NCI-H146 (cell line): ENCODE measurements at regions not wholly inside any gene's neighbourhood (a gene's known extent, or its start where the extent isn't known, plus 50 kb on each side); places are given as distances from the start of the nearest gene placed in this dataset.
"Not testable (repeated sequence)": the region's sequence is repeated elsewhere in the genome, so short reads cannot be mapped to it uniquely, and the experiment has no call there.

Source experiments
- DNase-seq: peaks from one replicate; lab custom pipeline; 2025; lab: John Stamatoyannopoulos, UW

- no peak for DNase-seq
Observed at GRCh38 chr4:97386969-97387368, 756.3 kb downstream of the STPG2 start.

GRCh38 chr4:97394653-97395052, 748.6 kb downstream of the STPG2 start:
- DNase-seq = no peak

- no peak for DNase-seq
Observed at GRCh38 chr4:97396097-97396496, 747.2 kb downstream of the STPG2 start.

GRCh38 chr4:97396605-97397004, 746.7 kb downstream of the STPG2 start:
- no peak for DNase-seq

GRCh38 chr4:97404876-97405523, 738.3 kb downstream of the STPG2 start:
- DNase-seq = no peak

- DNase-seq = no peak
Observed at GRCh38 chr4:97411356-97411755, 731.9 kb downstream of the STPG2 start.

GRCh38 chr4:97412331-97412730, 730.9 kb downstream of the STPG2 start:
- DNase-seq = no peak

GRCh38 chr4:97414161-97414560, 729.1 kb downstream of the STPG2 start:
- DNase-seq = no peak

- DNase-seq = no peak
Observed at GRCh38 chr4:97432551-97432950, 710.7 kb downstream of the STPG2 start.

- not testable (repeated sequence) for DNase-seq
Observed at GRCh38 chr4:97437998-97438705, 705.1 kb downstream of the STPG2 start.

- no peak for DNase-seq
Observed at GRCh38 chr4:97453186-97453585, 690.1 kb downstream of the STPG2 start.

GRCh38 chr4:97457253-97457652, 686.0 kb downstream of the STPG2 start:
- no peak for DNase-seq

- no peak for DNase-seq
Observed at GRCh38 chr4:97468272-97468671, 675.0 kb downstream of the STPG2 start.

- DNase-seq = no peak
Observed at GRCh38 chr4:97475621-97476020, 667.7 kb downstream of the STPG2 start.

GRCh38 chr4:97477974-97478373, 665.3 kb downstream of the STPG2 start:
- DNase-seq = no peak

GRCh38 chr4:97479388-97479787, 663.9 kb downstream of the STPG2 start:
- no peak for DNase-seq

GRCh38 chr4:97491856-97492255, 651.4 kb downstream of the STPG2 start:
- DNase-seq = no peak

GRCh38 chr4:97493815-97494518, 649.3 kb downstream of the STPG2 start:
- DNase-seq = no peak

- no peak for DNase-seq
Observed at GRCh38 chr4:97496298-97496873, 646.9 kb downstream of the STPG2 start.

GRCh38 chr4:97498875-97499274, 644.4 kb downstream of the STPG2 start:
- no peak for DNase-seq

- DNase-seq = no peak
Observed at GRCh38 chr4:97500423-97500822, 642.9 kb downstream of the STPG2 start.

- no peak for DNase-seq
Observed at GRCh38 chr4:97504713-97505112, 638.6 kb downstream of the STPG2 start.
